SIG-M5 treated with dmso at 0.1 percent for 504 hours (cell line): ENCODE measurements at regions not wholly inside any gene's neighbourhood (a gene's known extent, or its start where the extent isn't known, plus 50 kb on each side); places are given as distances from the start of the nearest gene placed in this dataset.

Experiments used
- DNase-seq: peaks from one replicate; lab custom pipeline; 2025; ENCODE audit not compliant: unreplicated experiment; lab: John Stamatoyannopoulos, UW

DNA sequence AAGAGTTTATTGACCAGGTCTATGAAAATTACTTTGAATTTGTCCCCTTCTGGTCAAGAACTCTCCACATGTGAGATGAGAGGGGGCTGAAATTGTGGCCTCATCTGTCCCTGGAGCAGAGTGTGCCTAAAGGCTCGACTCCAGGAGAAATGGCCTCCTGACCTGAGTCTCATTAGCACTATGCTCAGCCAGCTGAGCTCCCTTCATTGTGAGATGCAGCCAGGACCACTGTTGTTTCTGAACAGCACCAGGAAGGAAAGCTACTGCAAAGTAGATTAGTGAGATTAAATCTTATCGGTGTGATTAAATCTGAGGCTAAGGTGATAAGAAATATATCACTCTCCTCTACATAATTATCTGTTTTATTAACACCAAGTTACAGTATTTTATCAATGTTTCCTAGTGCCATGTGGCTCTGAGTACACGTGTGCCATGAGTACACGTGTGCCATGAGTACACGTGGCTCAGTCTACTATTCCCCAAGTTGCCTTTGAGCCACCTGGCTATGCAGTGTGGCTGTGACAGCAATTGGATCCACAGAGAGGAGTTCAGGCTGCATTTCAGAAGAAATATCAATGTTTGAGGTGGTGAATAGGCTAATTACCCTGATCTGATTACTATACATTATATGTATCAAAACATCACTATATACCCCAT, 126.9 kb downstream of the IPMK start:
- DNase-seq: no peak

DNA sequence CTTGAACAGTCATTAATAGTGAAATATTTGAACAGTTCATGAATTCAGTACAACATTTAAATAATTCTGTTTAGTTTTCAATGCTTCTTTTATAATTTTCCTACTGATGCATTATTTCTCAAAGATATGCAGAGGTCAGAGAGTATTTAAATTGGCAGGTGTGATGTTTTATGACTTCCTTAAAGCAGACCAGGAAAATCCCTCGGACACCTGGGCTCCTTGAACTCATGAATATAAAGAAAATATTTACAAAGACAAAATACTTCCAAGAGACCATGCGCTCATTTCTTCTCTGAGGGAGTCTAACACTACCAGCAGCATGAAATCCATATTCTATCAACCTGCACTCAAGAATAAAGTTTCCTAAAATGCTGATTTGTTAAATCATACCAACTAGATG, 127.6 kb downstream of the IPMK start:
- DNase-seq: no peak

DNA sequence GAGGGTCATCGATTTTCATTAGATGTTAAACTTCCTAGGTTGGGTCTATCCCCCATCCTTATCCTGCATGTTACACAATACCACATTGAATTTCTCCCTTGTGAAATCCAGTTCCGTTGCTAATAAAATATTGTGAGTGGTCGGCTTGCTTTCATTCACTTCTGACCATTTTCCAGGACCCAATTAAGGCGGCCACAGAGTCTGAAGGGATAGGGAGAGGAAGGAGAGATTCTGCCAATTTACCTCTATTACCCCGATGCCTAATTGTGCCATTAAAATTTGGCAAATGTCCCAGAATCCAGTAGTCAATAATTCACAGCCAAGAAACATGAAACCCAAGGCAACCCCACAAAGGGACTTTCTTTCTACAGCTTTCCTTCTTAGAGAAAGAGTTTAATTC, 129.9 kb downstream of the IPMK start:
- DNase-seq: no peak

GRCh38 chr10:58115218-58116050, 152.3 kb downstream of the IPMK start:
- no peak for DNase-seq

DNA sequence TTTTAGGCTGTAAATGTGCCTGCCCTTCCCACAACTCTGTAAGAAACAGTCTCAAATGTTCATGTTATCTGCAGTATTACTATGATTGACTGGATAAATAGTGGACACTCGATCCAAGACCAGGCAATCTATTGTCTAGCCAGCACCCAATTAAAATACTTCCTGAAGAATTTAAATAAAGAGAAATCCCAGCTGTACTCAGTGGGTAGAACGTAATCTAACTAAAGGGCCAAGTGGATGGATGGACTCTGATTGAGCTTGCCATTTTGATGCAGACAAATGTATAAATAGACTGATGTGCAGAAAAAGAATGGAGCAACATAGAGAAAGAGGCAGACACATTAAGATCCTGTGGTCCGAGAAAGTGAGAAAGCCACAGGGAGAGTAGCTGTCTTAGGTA, 158.0 kb downstream of the IPMK start:
- no peak for DNase-seq

- no peak for DNase-seq
Measured at GRCh38 chr10:58107506-58107905, 160.2 kb downstream of the IPMK start.

- no peak for DNase-seq
Measured at GRCh38 chr10:58106211-58107035, 161.3 kb downstream of the IPMK start.

GRCh38 chr10:58104351-58104751, 163.3 kb downstream of the IPMK start:
- no peak for DNase-seq

- no peak for DNase-seq
Measured at GRCh38 chr10:58102897-58103296, 164.8 kb downstream of the IPMK start.

- DNase-seq: no peak
Measured at GRCh38 chr10:58101682-58102081, 166.0 kb downstream of the IPMK start.

DNA sequence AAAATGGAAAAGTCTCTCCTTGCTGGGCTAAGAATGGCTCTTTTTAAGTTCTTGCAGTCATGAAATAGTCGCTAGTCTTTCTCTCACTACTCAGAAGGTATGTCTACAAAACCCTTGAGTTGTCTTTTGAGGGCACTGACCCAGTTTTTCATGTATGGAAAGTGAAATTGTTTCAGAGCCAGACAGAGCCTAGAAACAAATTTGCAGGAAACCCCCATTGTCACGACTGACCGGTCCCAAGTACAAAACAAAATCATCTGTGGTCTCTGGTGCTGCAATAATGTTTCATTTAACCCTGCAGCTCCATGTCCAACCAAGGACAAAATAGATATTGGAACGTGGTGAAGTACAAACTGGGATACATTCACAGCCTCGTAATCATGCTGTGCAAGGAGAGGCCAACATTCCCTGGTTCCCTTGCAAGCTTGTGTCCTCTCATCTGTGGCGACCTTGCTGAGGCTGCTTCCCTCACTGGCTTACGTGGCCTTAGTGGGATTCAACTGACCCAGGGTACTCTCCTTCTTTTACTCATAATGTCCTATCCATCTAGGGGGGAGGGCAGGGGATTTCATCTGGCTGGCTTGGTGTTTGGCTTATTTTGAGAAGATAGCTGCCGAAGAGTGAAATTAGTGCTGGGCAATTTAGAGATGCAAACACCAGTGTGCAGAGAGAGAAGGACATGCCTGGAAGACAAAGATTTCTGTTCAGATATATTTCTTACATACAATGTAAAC, 172.5 kb downstream of the IPMK start:
- no peak for DNase-seq

DNA sequence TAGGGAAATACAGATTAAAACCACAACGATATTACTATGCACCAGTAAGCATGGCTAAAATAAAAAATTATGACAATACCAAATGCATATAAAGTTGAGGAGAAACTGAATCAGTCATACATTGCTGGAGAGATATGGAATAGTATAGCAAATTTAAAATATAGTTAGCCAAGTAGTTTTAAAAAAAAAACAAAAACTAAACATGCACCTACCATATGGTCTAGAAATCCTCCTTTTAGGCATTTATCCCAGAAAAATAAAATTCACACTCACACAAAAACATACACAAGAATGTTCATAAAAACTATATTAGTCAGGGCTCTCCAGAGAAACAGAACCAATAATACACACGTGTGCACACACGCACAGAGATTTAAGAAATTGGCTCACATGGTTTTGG, 175.8 kb downstream of the IPMK start:
- DNase-seq: no peak

- DNase-seq: no peak
Measured at GRCh38 chr10:58089739-58090138, 178.0 kb downstream of the IPMK start.

DNA sequence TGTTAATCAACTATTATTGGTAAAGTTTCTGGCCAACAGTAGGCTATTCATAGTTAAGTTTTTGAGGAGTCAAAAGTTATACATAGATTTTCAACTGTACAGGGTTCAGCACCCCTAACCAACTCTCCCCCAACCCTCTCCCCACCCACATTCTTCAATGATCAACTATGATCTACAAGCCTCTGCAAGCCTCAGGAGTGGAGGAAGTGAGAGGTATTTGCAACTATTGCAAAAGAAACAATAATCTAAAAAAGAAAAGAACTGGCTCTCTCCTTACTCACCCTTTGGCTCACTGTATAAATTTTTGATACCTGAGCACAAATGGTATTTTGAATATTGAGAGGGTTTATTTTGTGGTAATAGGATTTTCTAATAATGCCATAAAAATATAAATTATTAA, 179.8 kb downstream of the IPMK start:
- DNase-seq: no peak

- no peak for DNase-seq
Measured at GRCh38 chr10:58086763-58087150, 180.9 kb downstream of the IPMK start.

- DNase-seq: no peak
Measured at GRCh38 chr10:58086144-58086762, 181.4 kb downstream of the IPMK start.

DNA sequence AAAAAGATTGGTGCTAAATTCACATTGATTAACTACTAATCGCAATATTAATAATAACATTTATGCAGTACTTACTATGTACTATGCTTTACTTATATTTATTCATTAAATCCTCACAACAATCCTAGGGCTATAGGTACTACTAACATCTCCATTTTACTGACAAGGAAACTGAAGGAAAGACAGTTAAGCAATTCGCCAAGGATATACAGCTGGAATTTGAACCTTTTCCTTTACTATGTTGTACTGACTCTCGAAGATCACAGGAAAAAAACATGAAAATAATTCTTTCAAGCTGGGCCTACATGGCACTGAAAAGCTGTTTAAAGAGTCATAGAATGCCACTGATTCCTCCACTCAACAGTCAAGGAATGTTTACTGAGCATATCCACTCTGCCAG, 185.4 kb downstream of the IPMK start:
- no peak for DNase-seq

DNA sequence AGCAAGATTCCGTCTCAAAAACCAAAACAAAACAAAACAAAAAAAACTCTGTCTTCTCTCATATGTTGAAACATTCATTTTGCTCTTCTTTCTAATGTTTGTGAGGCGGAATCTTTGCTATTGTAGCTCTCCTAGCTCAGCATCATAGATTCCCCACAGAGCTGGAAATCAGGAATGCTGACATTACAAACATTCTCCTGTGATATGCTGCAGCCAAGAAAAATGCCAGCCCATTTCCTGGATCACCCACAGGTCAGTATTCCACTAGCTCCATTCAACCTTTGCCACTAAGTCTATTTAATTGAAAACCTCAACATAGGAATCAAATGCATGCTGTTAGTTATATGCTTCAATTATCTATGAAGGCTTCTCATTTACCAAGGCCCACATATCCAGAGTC, 186.3 kb downstream of the IPMK start:
- no peak for DNase-seq

GRCh38 chr10:58079461-58079860, 188.2 kb downstream of the IPMK start:
- DNase-seq: no peak

DNA sequence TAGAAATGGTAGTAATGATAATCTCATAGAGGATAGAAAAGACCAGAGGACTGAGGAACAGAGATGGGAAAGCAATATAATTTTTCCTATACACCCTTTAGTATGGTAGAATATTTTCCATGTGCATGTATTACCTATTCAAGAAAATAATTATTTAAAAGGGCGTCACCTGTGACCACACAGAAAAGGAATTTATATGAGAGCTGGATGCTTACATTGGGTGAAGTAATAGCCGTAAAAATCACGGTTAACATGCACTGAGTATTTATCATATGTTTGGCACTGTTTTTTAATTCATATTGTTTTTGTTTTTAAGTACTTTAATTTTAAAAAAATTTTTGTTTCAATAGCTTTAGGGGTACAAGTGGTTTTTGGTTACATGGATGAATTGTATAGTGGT, 195.1 kb downstream of the IPMK start:
- no peak for DNase-seq

GRCh38 chr10:58070956-58071355, 196.7 kb downstream of the IPMK start:
- no peak for DNase-seq
